ENCODE measurements at regions not wholly inside any gene's neighbourhood (a gene's known extent, or its start where the extent isn't known, plus 50 kb on each side); places are given as distances from the start of the nearest gene placed in this dataset.

GRCh38 chr3:13124631-13125030 lies 51.4 kb upstream of the IQSEC1 start:
- H3K36me3 ChIP-seq (ENCODE audit: low read length): no peaks in the 10 kb centered on the region
- no peak overlapping the region for H3K9ac ChIP-seq (ENCODE audit: low read length)
- no peaks in the 10 kb centered on the region for H3K9me3 ChIP-seq (ENCODE audit: insufficient read depth, low read length)
- H2AFZ ChIP-seq (ENCODE audit: low read depth, low read length, severe bottlenecking): no peak overlapping the region
- 0 out of 2 replicates have a peak, but pooled peaks cover 2% of the 10 kb centered on the region for H3K27me3 ChIP-seq (ENCODE audit: low read length)
- no peak overlapping the region for H3K27ac ChIP-seq (ENCODE audit: low read depth, low read length)
- no peak overlapping the region for H3K4me2 ChIP-seq (ENCODE audit: low read depth, low read length, poor library complexity, severe bottlenecking)
- H3K4me3 ChIP-seq (ENCODE audit: insufficient read depth, low read length, poor library complexity, severe bottlenecking): no peak overlapping the region
- TF ChIP-seq EZH2phosphoT487 (conservative IDR thresholded peaks at IDR 0.05; ENCODE audit: low read length) (no peak), CTCF (IDR thresholded peaks at IDR 0.05; ENCODE audit: insufficient read depth, low read length, poor library complexity, severe bottlenecking) (no peak)
- no peaks in the 10 kb centered on the region for H3K9me2 ChIP-seq (replicated peaks; ENCODE audit: insufficient read depth, low read length)
- no peaks in the 10 kb centered on the region for H3F3A ChIP-seq (ENCODE audit: insufficient read depth)
- H4K20me1 ChIP-seq (ENCODE audit: low read depth, low read length): no peaks in the 10 kb centered on the region
- no peaks in the 10 kb centered on the region for H3K79me2 ChIP-seq (ENCODE audit: insufficient read depth, low read length)

GRCh38 chr3:13123765-13124164 lies 50.5 kb upstream of the IQSEC1 start:
- Histone ChIP-seq H4K20me1 (ENCODE audit: low read depth, low read length) (no peaks in the 10 kb centered on the region), H3F3A (ENCODE audit: insufficient read depth) (no peaks in the 10 kb centered on the region), H2AFZ (ENCODE audit: low read depth, low read length, severe bottlenecking) (no peak overlapping the region), H3K27ac (ENCODE audit: low read depth, low read length) (no peak overlapping the region), H3K36me3 (ENCODE audit: low read length) (no peaks in the 10 kb centered on the region), H3K79me2 (ENCODE audit: insufficient read depth, low read length) (no peaks in the 10 kb centered on the region), H3K9me3 (ENCODE audit: insufficient read depth, low read length) (no peaks in the 10 kb centered on the region), H3K9me2 (replicated peaks; ENCODE audit: insufficient read depth, low read length) (no peaks in the 10 kb centered on the region), H3K4me2 (ENCODE audit: low read depth, low read length, poor library complexity, severe bottlenecking) (no peak overlapping the region), H3K27me3 (ENCODE audit: low read length) (no peaks in the 10 kb centered on the region), H3K9ac (ENCODE audit: low read length) (no peak overlapping the region), H3K4me3 (ENCODE audit: insufficient read depth, low read length, poor library complexity, severe bottlenecking) (no peak overlapping the region)
- TF ChIP-seq EZH2phosphoT487 (conservative IDR thresholded peaks at IDR 0.05; ENCODE audit: low read length) (no peak), CTCF (IDR thresholded peaks at IDR 0.05; ENCODE audit: insufficient read depth, low read length, poor library complexity, severe bottlenecking) (no peak)

GRCh38 chr3:13123013-13123654 lies 49.9 kb upstream of the IQSEC1 start:
- H3K4me2 ChIP-seq (ENCODE audit: low read depth, low read length, poor library complexity, severe bottlenecking): no peak overlapping the region
- H3K36me3 ChIP-seq (ENCODE audit: low read length): no peaks in the 10 kb centered on the region
- TF ChIP-seq CTCF (IDR thresholded peaks at IDR 0.05; ENCODE audit: insufficient read depth, low read length, poor library complexity, severe bottlenecking): no peak
- TF ChIP-seq EZH2phosphoT487 (conservative IDR thresholded peaks at IDR 0.05; ENCODE audit: low read length): no peak
- H3F3A ChIP-seq (ENCODE audit: insufficient read depth): no peaks in the 10 kb centered on the region
- no peak overlapping the region for H3K9ac ChIP-seq (ENCODE audit: low read length)
- H3K27me3 ChIP-seq (ENCODE audit: low read length): no peaks in the 10 kb centered on the region
- no peaks in the 10 kb centered on the region for H3K9me3 ChIP-seq (ENCODE audit: insufficient read depth, low read length)
- no peaks in the 10 kb centered on the region for H3K79me2 ChIP-seq (ENCODE audit: insufficient read depth, low read length)
- no peak overlapping the region for H2AFZ ChIP-seq (ENCODE audit: low read depth, low read length, severe bottlenecking)
- no peaks in the 10 kb centered on the region for H3K9me2 ChIP-seq (replicated peaks; ENCODE audit: insufficient read depth, low read length)
- H3K4me3 ChIP-seq (ENCODE audit: insufficient read depth, low read length, poor library complexity, severe bottlenecking): no peak overlapping the region
- H4K20me1 ChIP-seq (ENCODE audit: low read depth, low read length): no peaks in the 10 kb centered on the region
- H3K27ac ChIP-seq (ENCODE audit: low read depth, low read length): no peak overlapping the region

Measured in SU-DHL-6 (cell line).